Endothelial cell of umbilical vein (primary cell): ENCODE measurements at regions not wholly inside any gene's neighbourhood (a gene's known extent, or its start where the extent isn't known, plus 50 kb on each side); places are given as distances from the start of the nearest gene placed in this dataset.

Experiments
- EZH2 ChIP-seq: IDR thresholded peaks from 2 replicates; pipeline ENCODE4 v1.6.1; 2012; ENCODE audit warnings: borderline replicate concordance, low read depth, mild to moderate bottlenecking, moderate library complexity, low read length, inconsistent platforms; ENCODE audit not compliant: severe bottlenecking
- FOS ChIP-seq: IDR thresholded peaks from 2 replicates; pipeline ENCODE4 v1.6.1; 2011; ENCODE audit warnings: mild to moderate bottlenecking, low read length, moderate library complexity, borderline replicate concordance; ENCODE audit not compliant: insufficient read depth
- GATA2 ChIP-seq: IDR thresholded peaks from 2 replicates; pipeline ENCODE4 v1.7.0; 2011; ENCODE audit warnings: low read depth, mild to moderate bottlenecking, moderate library complexity, mixed read lengths, low read length; ENCODE audit not compliant: insufficient read length, insufficient read depth
- POLR2A ChIP-seq: IDR thresholded peaks from 2 replicates; pipeline ENCODE4 v1.6.1; 2012; ENCODE audit warnings: low read depth, mild to moderate bottlenecking, control low read depth, low read length
- POLR2AphosphoS5 ChIP-seq: IDR thresholded peaks from 2 replicates; pipeline ENCODE4 v1.6.1; 2012; ENCODE audit warnings: low read depth, mild to moderate bottlenecking, control low read depth, low read length, moderate library complexity; ENCODE audit not compliant: insufficient read depth
- TF ChIP-seq, protein P1 (sequence below), 2 donors: IDR thresholded peaks; 1 replicate in 1 of 2; 2 replicates in 1 of 2; pipeline ENCODE4 v1.5.1; 2011; ENCODE audit warnings: low read length in 2 of 2, mild to moderate bottlenecking in 2 of 2, moderate library complexity in 2 of 2, control low read depth in 1 of 2, inconsistent platforms in 1 of 2, low read depth in 1 of 2; ENCODE audit not compliant: insufficient read depth in 1 of 2; ENCODE audit errors: extremely low read depth in 1 of 2

DNA sequence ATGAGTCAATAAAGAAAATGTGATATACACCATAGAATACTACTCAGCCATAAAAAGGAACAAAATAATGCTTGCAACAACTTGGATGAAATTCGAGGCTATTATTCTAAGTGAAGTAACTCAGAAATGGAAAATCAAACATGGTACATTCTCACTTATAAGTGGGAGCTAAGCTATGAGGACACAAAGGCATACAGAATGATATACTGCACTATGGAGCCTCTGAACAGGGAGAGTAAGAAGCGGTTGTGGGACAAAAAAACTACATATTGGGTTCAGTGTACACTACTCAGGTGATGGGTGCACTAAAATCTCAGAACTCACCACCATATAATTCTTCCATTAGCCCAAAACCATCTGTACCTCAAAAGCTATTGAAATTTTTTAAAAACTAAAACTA, 68.8 kb upstream of the AKAP13 start:
- TF ChIP-seq, protein P1, sequence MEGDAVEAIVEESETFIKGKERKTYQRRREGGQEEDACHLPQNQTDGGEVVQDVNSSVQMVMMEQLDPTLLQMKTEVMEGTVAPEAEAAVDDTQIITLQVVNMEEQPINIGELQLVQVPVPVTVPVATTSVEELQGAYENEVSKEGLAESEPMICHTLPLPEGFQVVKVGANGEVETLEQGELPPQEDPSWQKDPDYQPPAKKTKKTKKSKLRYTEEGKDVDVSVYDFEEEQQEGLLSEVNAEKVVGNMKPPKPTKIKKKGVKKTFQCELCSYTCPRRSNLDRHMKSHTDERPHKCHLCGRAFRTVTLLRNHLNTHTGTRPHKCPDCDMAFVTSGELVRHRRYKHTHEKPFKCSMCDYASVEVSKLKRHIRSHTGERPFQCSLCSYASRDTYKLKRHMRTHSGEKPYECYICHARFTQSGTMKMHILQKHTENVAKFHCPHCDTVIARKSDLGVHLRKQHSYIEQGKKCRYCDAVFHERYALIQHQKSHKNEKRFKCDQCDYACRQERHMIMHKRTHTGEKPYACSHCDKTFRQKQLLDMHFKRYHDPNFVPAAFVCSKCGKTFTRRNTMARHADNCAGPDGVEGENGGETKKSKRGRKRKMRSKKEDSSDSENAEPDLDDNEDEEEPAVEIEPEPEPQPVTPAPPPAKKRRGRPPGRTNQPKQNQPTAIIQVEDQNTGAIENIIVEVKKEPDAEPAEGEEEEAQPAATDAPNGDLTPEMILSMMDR (IDR thresholded peaks at IDR 0.05; ENCODE audit: extremely low read depth in 1 of 2, insufficient read depth in 1 of 2, low read depth in 1 of 2, low read length in 2 of 2): no peak
- TF ChIP-seq POLR2AphosphoS5 (no peak), POLR2A (no peak), GATA2 (no peak), FOS (no peak), EZH2 (no peak)
